HG03469 (cell line): ENCODE measurements at regions not wholly inside any gene's neighbourhood (a gene's known extent, or its start where the extent isn't known, plus 50 kb on each side); places are given as distances from the start of the nearest gene placed in this dataset.
"Not testable (repeated sequence)": the region's sequence is repeated elsewhere in the genome, so short reads cannot be mapped to it uniquely, and the experiment has no call there.

Experiments used
- ATAC-seq: cut with Tn5 transposase; IDR thresholded peaks from one replicate; pipeline ENCODE4 v1.9.1; 2021; ENCODE audit warnings: mild to moderate bottlenecking, moderate library complexity, moderate number of reproducible peaks; ENCODE audit not compliant: unreplicated experiment

- no peak for ATAC-seq
Observed at GRCh38 chr2:117618607-117619006, 195.9 kb upstream of the DDX18 start.

GRCh38 chr2:117621326-117621725 lies 193.2 kb upstream of the DDX18 start:
- ATAC-seq = no peak

- not testable (repeated sequence) for ATAC-seq
Observed at GRCh38 chr2:117623175-117623574, 191.3 kb upstream of the DDX18 start.

GRCh38 chr2:117631152-117631945 lies 183.1 kb upstream of the DDX18 start:
- no peak for ATAC-seq

- ATAC-seq = no peak
Observed at GRCh38 chr2:117635481-117635880, 179.0 kb upstream of the DDX18 start.

- no peak for ATAC-seq
Observed at GRCh38 chr2:117639401-117639800, 175.1 kb upstream of the DDX18 start.

GRCh38 chr2:117644403-117644802 lies 170.1 kb upstream of the DDX18 start:
- no peak for ATAC-seq

- ATAC-seq = no peak
Observed at GRCh38 chr2:117645458-117645857, 169.0 kb upstream of the DDX18 start.

- ATAC-seq = no peak
Observed at GRCh38 chr2:117646099-117646498, 168.4 kb upstream of the DDX18 start.

- ATAC-seq = no peak
Observed at GRCh38 chr2:117646872-117647271, 167.6 kb upstream of the DDX18 start.

- no peak for ATAC-seq
Observed at GRCh38 chr2:117656546-117656945, 157.9 kb upstream of the DDX18 start.

GRCh38 chr2:117661619-117662018 lies 152.9 kb upstream of the DDX18 start:
- no peak for ATAC-seq

- ATAC-seq = no peak
Observed at GRCh38 chr2:117674172-117674571, 140.3 kb upstream of the DDX18 start.

GRCh38 chr2:117679952-117680351 lies 134.5 kb upstream of the DDX18 start:
- ATAC-seq = no peak

- ATAC-seq = no peak
Observed at GRCh38 chr2:117684919-117685318, 129.6 kb upstream of the DDX18 start.

- ATAC-seq = peak; percentile 99
Observed at GRCh38 chr2:117686699-117687098, 127.8 kb upstream of the DDX18 start.

- no peak for ATAC-seq
Observed at GRCh38 chr2:117691595-117691994, 122.9 kb upstream of the DDX18 start.

- no peak for ATAC-seq
Observed at GRCh38 chr2:117692001-117692763, 122.3 kb upstream of the DDX18 start.

- ATAC-seq = no peak
Observed at GRCh38 chr2:117693154-117693553, 121.3 kb upstream of the DDX18 start.

- no peak for ATAC-seq
Observed at GRCh38 chr2:117693651-117694050, 120.8 kb upstream of the DDX18 start.

GRCh38 chr2:117698287-117698686 lies 116.2 kb upstream of the DDX18 start:
- no peak for ATAC-seq

GRCh38 chr2:117698819-117699218 lies 115.7 kb upstream of the DDX18 start:
- no peak for ATAC-seq
